GM23248 (cell line): ENCODE measurements at regions not wholly inside any gene's neighbourhood (a gene's known extent, or its start where the extent isn't known, plus 50 kb on each side); places are given as distances from the start of the nearest gene placed in this dataset.

ENCODE experiments used
- EZH2 ChIP-seq: fragments of 200-600 bp; sonication (generic); IDR thresholded peaks from 2 replicates; pipeline ENCODE4 v1.6.1; 2018; ENCODE audit warnings: antibody characterized with exemption, mild to moderate bottlenecking; ENCODE audit not compliant: insufficient read depth, poor library complexity, severe bottlenecking
- EZH2phosphoT487 ChIP-seq: fragments of 200-600 bp; sonication (generic); IDR thresholded peaks from 2 replicates; pipeline ENCODE4 v1.6.1; 2018; ENCODE audit warnings: antibody characterized with exemption, moderate library complexity, mild to moderate bottlenecking, low read depth; ENCODE audit not compliant: insufficient read depth

- TF ChIP-seq EZH2, result no peak
- TF ChIP-seq EZH2phosphoT487, result no peak
Measured at GRCh38 chr13:83286737-83287136, 595.5 kb downstream of the SLITRK1 start.
